Prostate gland (tissue), 2 donors: ENCODE measurements at regions not wholly inside any gene's neighbourhood (a gene's known extent, or its start where the extent isn't known, plus 50 kb on each side); places are given as distances from the start of the nearest gene placed in this dataset.

ENCODE experiments used
- DNase-seq: peaks from one replicate; pipeline ENCODE4 v3.0.0-alpha.2; 2019; ENCODE audit warnings: low spot score
- H3K27ac ChIP-seq, 2 donors: fragments of 200-600 bp; sonication (generic); 2 replicates each; pipeline ENCODE4 v1.5.1; 2017 to 2019
- H3K27me3 ChIP-seq: fragments of 200-600 bp; sonication (generic); replicated peaks from 2 replicates; pipeline ENCODE4 v1.5.1; 2019; ENCODE audit not compliant: insufficient read depth
- H3K36me3 ChIP-seq, 2 donors: fragments of 200-600 bp; sonication (generic); 1 replicate in 1 of 2; 2 replicates in 1 of 2; pipeline versions ENCODE4 v1.5.1 to v1.8.1; 2017 to 2019
- H3K4me1 ChIP-seq: fragments of 200-600 bp; sonication (generic); replicated peaks from 2 replicates; pipeline ENCODE4 v1.5.1; 2019
- H3K4me3 ChIP-seq, 2 donors: fragments of 200-600 bp; sonication (generic); 2 replicates each; pipeline ENCODE4 v1.5.1; 2017 to 2019
- H3K9me3 ChIP-seq: fragments of 200-600 bp; sonication (generic); 2 replicates; pipeline ENCODE4 v1.5.1; 2017
- POLR2A ChIP-seq: fragments of 450-650 bp; IDR thresholded peaks from one replicate; pipeline ENCODE4 v1.6.1; 2016; ENCODE audit warnings: antibody characterized with exemption, mild to moderate bottlenecking
- POLR2AphosphoS5 ChIP-seq: sonication (generic); formaldehyde crosslinking; IDR thresholded peaks from one replicate; pipeline ENCODE4 v1.6.1; 2017; ENCODE audit warnings: antibody characterized with exemption
- WGBS: methylation state at CpG from one replicate; pipeline ENCODE4 v1.1.5; 2018; 5-methylcytosine and 5-hydroxymethylcytosine counted together
- intact Hi-C: fragments of 100-400 bp; cut with DNase I; formaldehyde crosslinking; loops from one replicate; pipeline ENCODE4 v1.14.2; 2022
- TF ChIP-seq, protein P1 (sequence below), 4 experiments: fragments of 200-600 bp in 2 of 4; fragments of 450-650 bp in 2 of 4; sonication (generic) in 2 of 4; IDR thresholded peaks; 1 replicate in 3 of 4; 2 replicates in 1 of 4; pipeline ENCODE4 v1.5.1; 2016 to 2019; ENCODE audit warnings: antibody characterized with exemption in 4 of 4, mild to moderate bottlenecking in 2 of 4, moderate library complexity in 2 of 4

GRCh38 chr19:34305221-34306083 is 51.1 kb downstream of the GARRE1 start:
- DNase-seq: no peak
- intact Hi-C loops: no loop called here
- Histone ChIP-seq H3K27ac (peak overlapping the region in 1 of 2 donors; percentile 68), H3K4me3 (no peak overlapping the region), H3K9me3 (no peaks in the 10 kb centered on the region), H3K36me3 (no peaks in the 10 kb centered on the region), H3K4me1 (peaks cover 17% of the 10 kb centered on the region), H3K27me3 (no peaks in the 10 kb centered on the region)
- no peak for TF ChIP-seq POLR2AphosphoS5
- no peak for TF ChIP-seq POLR2A
- TF ChIP-seq, protein P1, sequence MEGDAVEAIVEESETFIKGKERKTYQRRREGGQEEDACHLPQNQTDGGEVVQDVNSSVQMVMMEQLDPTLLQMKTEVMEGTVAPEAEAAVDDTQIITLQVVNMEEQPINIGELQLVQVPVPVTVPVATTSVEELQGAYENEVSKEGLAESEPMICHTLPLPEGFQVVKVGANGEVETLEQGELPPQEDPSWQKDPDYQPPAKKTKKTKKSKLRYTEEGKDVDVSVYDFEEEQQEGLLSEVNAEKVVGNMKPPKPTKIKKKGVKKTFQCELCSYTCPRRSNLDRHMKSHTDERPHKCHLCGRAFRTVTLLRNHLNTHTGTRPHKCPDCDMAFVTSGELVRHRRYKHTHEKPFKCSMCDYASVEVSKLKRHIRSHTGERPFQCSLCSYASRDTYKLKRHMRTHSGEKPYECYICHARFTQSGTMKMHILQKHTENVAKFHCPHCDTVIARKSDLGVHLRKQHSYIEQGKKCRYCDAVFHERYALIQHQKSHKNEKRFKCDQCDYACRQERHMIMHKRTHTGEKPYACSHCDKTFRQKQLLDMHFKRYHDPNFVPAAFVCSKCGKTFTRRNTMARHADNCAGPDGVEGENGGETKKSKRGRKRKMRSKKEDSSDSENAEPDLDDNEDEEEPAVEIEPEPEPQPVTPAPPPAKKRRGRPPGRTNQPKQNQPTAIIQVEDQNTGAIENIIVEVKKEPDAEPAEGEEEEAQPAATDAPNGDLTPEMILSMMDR (IDR thresholded peaks at IDR 0.05): no peak
- 64% methylated on average over 10 of the region's 10 CpGs for WGBS

GRCh38 chr19:34306213-34306661 is 51.9 kb downstream of the GARRE1 start:
- no peak for TF ChIP-seq POLR2AphosphoS5
- TF ChIP-seq, protein P1 (IDR thresholded peaks at IDR 0.05): no peak
- peak overlapping the region; percentile 38 to 68 for H3K27ac ChIP-seq
- H3K27me3 ChIP-seq: no peaks in the 10 kb centered on the region
- DNase-seq: no peak
- H3K4me3 ChIP-seq: no peak overlapping the region
- H3K9me3 ChIP-seq: no peaks in the 10 kb centered on the region
- H3K4me1 ChIP-seq: peaks cover 17% of the 10 kb centered on the region
- intact Hi-C loops: no loop called here
- WGBS: 64% methylated on average over 2 of the region's 2 CpGs
- no peaks in the 10 kb centered on the region for H3K36me3 ChIP-seq

GRCh38 chr19:34306824-34307223 is 52.5 kb downstream of the GARRE1 start:
- H3K36me3 ChIP-seq: no peaks in the 10 kb centered on the region
- 86% methylated on average over 6 of the region's 6 CpGs for WGBS
- no peak for DNase-seq
- peaks cover 17% of the 10 kb centered on the region for H3K4me1 ChIP-seq
- intact Hi-C loops: no loop called here
- no peak for TF ChIP-seq POLR2AphosphoS5
- TF ChIP-seq POLR2A: no peak
- TF ChIP-seq, protein P1 (IDR thresholded peaks at IDR 0.05): no peak
- H3K27me3 ChIP-seq: no peaks in the 10 kb centered on the region
- H3K27ac ChIP-seq: peak overlapping the region; percentile 38 to 68
- H3K9me3 ChIP-seq: no peaks in the 10 kb centered on the region
- no peak overlapping the region for H3K4me3 ChIP-seq

- no peak for DNase-seq
- 85% methylated on average over 8 of the region's 8 CpGs for WGBS
- intact Hi-C loops: no loop called here
- Histone ChIP-seq H3K9me3 (no peaks in the 10 kb centered on the region), H3K4me3 (no peak overlapping the region), H3K4me1 (peaks cover 23% of the 10 kb centered on the region), H3K27ac (peak overlapping the region; percentile 78 to 80), H3K36me3 (no peaks in the 10 kb centered on the region), H3K27me3 (no peaks in the 10 kb centered on the region)
- TF ChIP-seq, protein P1 (IDR thresholded peaks at IDR 0.05): no peak
- TF ChIP-seq POLR2AphosphoS5: peak; percentile 25
These were observed 54.3 kb downstream of the GARRE1 start for GRCh38 chr19:34308381-34309367.
